CD8-positive, alpha-beta memory T cell (primary cell): ENCODE measurements at regions not wholly inside any gene's neighbourhood (a gene's known extent, or its start where the extent isn't known, plus 50 kb on each side); places are given as distances from the start of the nearest gene placed in this dataset.
"Not testable (repeated sequence)": the region's sequence is repeated elsewhere in the genome, so short reads cannot be mapped to it uniquely, and the experiment has no call there.

ENCODE experiments used
- CTCF ChIA-PET: fragments of 350-600 bp; sonication (Branson Sonifier 250); formaldehyde crosslinking; loops from one replicate; lab custom pipeline; 2021; ENCODE audit warnings: antibody characterized with exemption; lab: Charles Lee
- POLR2A ChIA-PET: fragments of 350-600 bp; sonication (Branson Sonifier 250); formaldehyde crosslinking; loops from one replicate; lab custom pipeline; 2021; ENCODE audit warnings: antibody characterized with exemption; lab: Charles Lee
- DNase-seq, 5 donors: peaks; one replicate each; pipeline versions ENCODE4 v3.0.0 to v3.0.0-alpha.2; 2020 to 2022; ENCODE audit warnings: mixed read lengths in 1 of 5
- H3K27ac ChIP-seq: one replicate; pipeline ENCODE4 v1.7.0; 2013; ENCODE audit warnings: low read depth, mild to moderate bottlenecking, low read length, moderate library complexity
- H3K27me3 ChIP-seq: 2 replicates; pipeline ENCODE4 v1.7.0; 2013; ENCODE audit warnings: low read length, mild to moderate bottlenecking; ENCODE audit not compliant: insufficient read depth, poor library complexity, severe bottlenecking
- H3K36me3 ChIP-seq: 2 replicates; pipeline ENCODE4 v1.7.0; 2013; ENCODE audit warnings: mild to moderate bottlenecking, low read length, moderate library complexity; ENCODE audit not compliant: insufficient read depth
- H3K4me1 ChIP-seq: 2 replicates; pipeline ENCODE4 v1.7.0; 2013; ENCODE audit warnings: mild to moderate bottlenecking, low read length, moderate library complexity; ENCODE audit not compliant: insufficient read depth
- H3K4me3 ChIP-seq: 2 replicates; pipeline ENCODE4 v1.7.0; 2013; ENCODE audit warnings: mild to moderate bottlenecking, low read length
- H3K9me3 ChIP-seq: 2 replicates; pipeline ENCODE4 v1.7.0; 2013; ENCODE audit warnings: mild to moderate bottlenecking, low read length
- H3K27ac Mint-ChIP-seq, 8 donors: one replicate each; pipeline ENCODE4 v1.8.0; 2020 to 2021; ENCODE audit warnings: mixed read lengths in 8 of 8, mild to moderate bottlenecking in 6 of 8, inconsistent platforms in 3 of 8, moderate library complexity in 3 of 8
- H3K27me3 Mint-ChIP-seq, 2 donors: one replicate each; pipeline ENCODE4 v1.8.0; 2020 to 2021; ENCODE audit warnings: mixed read lengths in 2 of 2, mild to moderate bottlenecking in 1 of 2, moderate library complexity in 1 of 2
- H3K36me3 Mint-ChIP-seq, 3 donors: one replicate each; pipeline ENCODE4 v1.8.0; 2020 to 2021; ENCODE audit warnings: mixed read lengths in 3 of 3, inconsistent platforms in 1 of 3, mild to moderate bottlenecking in 1 of 3
- H3K4me1 Mint-ChIP-seq, 3 donors: one replicate each; pipeline ENCODE4 v1.8.0; 2020 to 2021; ENCODE audit warnings: mixed read lengths in 3 of 3, inconsistent platforms in 1 of 3, mild to moderate bottlenecking in 1 of 3
- H3K4me3 Mint-ChIP-seq, 7 donors: one replicate each; pipeline ENCODE4 v1.8.0; 2020 to 2021; ENCODE audit warnings: mixed read lengths in 7 of 7, mild to moderate bottlenecking in 6 of 7, moderate library complexity in 4 of 7, inconsistent platforms in 2 of 7
- H3K9me3 Mint-ChIP-seq, 5 donors: one replicate each; pipeline ENCODE4 v1.8.0; 2020 to 2022; ENCODE audit warnings: mixed read lengths in 5 of 5, mild to moderate bottlenecking in 3 of 5, moderate library complexity in 2 of 5, inconsistent platforms in 1 of 5

- CTCF ChIA-PET = no interaction called here
- DNase-seq = no peak
- no peaks in the 10 kb centered on the region for H3K27me3 ChIP-seq
- no peak overlapping the region for H3K4me3 Mint-ChIP-seq
- POLR2A ChIA-PET = no interaction called here
- H3K27me3 Mint-ChIP-seq = no peaks in the 10 kb centered on the region
- H3K9me3 ChIP-seq = no peaks in the 10 kb centered on the region
- no peak overlapping the region for H3K4me3 ChIP-seq
- peaks cover 2 to 51% (median 6%) of the 10 kb centered on the region in 5 donors for H3K9me3 Mint-ChIP-seq
- H3K4me1 Mint-ChIP-seq = no peaks in the 10 kb centered on the region
- H3K36me3 Mint-ChIP-seq = peaks cover 0 to 1% (median 0%) of the 10 kb centered on the region in 3 donors
- H3K27ac Mint-ChIP-seq = no peak overlapping the region
- H3K27ac ChIP-seq = no peak overlapping the region
- H3K36me3 ChIP-seq = no peaks in the 10 kb centered on the region
- H3K4me1 ChIP-seq = no peaks in the 10 kb centered on the region
Observed at GRCh38 chr2:83113953-83114352, 1345.1 kb downstream of the SUCLG1 start.

- peaks cover 0 to 1% (median 0%) of the 10 kb centered on the region in 3 donors for H3K36me3 Mint-ChIP-seq
- no peaks in the 10 kb centered on the region for H3K4me1 Mint-ChIP-seq
- Histone ChIP-seq H3K36me3 (no peaks in the 10 kb centered on the region), H3K27me3 (no peaks in the 10 kb centered on the region), H3K9me3 (no peaks in the 10 kb centered on the region), H3K4me3 (no peak overlapping the region), H3K27ac (no peak overlapping the region), H3K4me1 (no peaks in the 10 kb centered on the region)
- no peak overlapping the region for H3K27ac Mint-ChIP-seq
- H3K4me3 Mint-ChIP-seq = no peak overlapping the region
- H3K27me3 Mint-ChIP-seq = no peaks in the 10 kb centered on the region
- CTCF ChIA-PET = no interaction called here
- H3K9me3 Mint-ChIP-seq = peaks cover 2 to 57% (median 6%) of the 10 kb centered on the region in 5 donors
- DNase-seq = no peak
- POLR2A ChIA-PET = no interaction called here
Observed at GRCh38 chr2:83112858-83113257, 1346.2 kb downstream of the SUCLG1 start.

- H3K36me3 Mint-ChIP-seq = peaks cover 0 to 1% (median 0%) of the 10 kb centered on the region in 3 donors
- H3K27ac Mint-ChIP-seq = no peak overlapping the region
- H3K4me1 Mint-ChIP-seq = no peaks in the 10 kb centered on the region
- Histone ChIP-seq H3K36me3 (no peaks in the 10 kb centered on the region), H3K4me1 (no peaks in the 10 kb centered on the region), H3K4me3 (no peak overlapping the region), H3K27me3 (no peaks in the 10 kb centered on the region), H3K27ac (no peak overlapping the region), H3K9me3 (no peaks in the 10 kb centered on the region)
- POLR2A ChIA-PET = no interaction called here
- CTCF ChIA-PET = no interaction called here
- DNase-seq = no peak
- no peaks in the 10 kb centered on the region for H3K27me3 Mint-ChIP-seq
- no peak overlapping the region for H3K4me3 Mint-ChIP-seq
- H3K9me3 Mint-ChIP-seq = peaks cover 8 to 52% (median 9%) of the 10 kb centered on the region in 5 donors
Observed at GRCh38 chr2:83109284-83109683, 1349.8 kb downstream of the SUCLG1 start.

GRCh38 chr2:83106853-83107252 lies 1352.2 kb downstream of the SUCLG1 start:
- CTCF ChIA-PET = no interaction called here
- no peaks in the 10 kb centered on the region for H3K27me3 Mint-ChIP-seq
- H3K4me1 ChIP-seq = no peaks in the 10 kb centered on the region
- no peaks in the 10 kb centered on the region for H3K27me3 ChIP-seq
- no peak overlapping the region for H3K4me3 ChIP-seq
- H3K4me3 Mint-ChIP-seq = no peak overlapping the region
- H3K27ac Mint-ChIP-seq = no peak overlapping the region
- peaks cover 9 to 44% (median 16%) of the 10 kb centered on the region in 5 donors for H3K9me3 Mint-ChIP-seq
- H3K36me3 Mint-ChIP-seq = peaks cover 0 to 1% (median 0%) of the 10 kb centered on the region in 3 donors
- POLR2A ChIA-PET = no interaction called here
- H3K9me3 ChIP-seq = no peaks in the 10 kb centered on the region
- H3K36me3 ChIP-seq = no peaks in the 10 kb centered on the region
- H3K4me1 Mint-ChIP-seq = no peaks in the 10 kb centered on the region
- H3K27ac ChIP-seq = no peak overlapping the region
- no peak for DNase-seq

GRCh38 chr2:83104202-83104601 lies 1354.9 kb downstream of the SUCLG1 start:
- H3K27ac ChIP-seq = no peak overlapping the region
- ChIA-PET CTCF (no interaction called here), POLR2A (no interaction called here)
- H3K36me3 ChIP-seq = no peaks in the 10 kb centered on the region
- no peaks in the 10 kb centered on the region for H3K27me3 Mint-ChIP-seq
- H3K36me3 Mint-ChIP-seq = no peaks in the 10 kb centered on the region
- H3K4me1 Mint-ChIP-seq = no peaks in the 10 kb centered on the region
- peaks cover 7 to 32% (median 13%) of the 10 kb centered on the region in 5 donors for H3K9me3 Mint-ChIP-seq
- no peak overlapping the region for H3K4me3 Mint-ChIP-seq
- no peaks in the 10 kb centered on the region for H3K4me1 ChIP-seq
- H3K9me3 ChIP-seq = no peaks in the 10 kb centered on the region
- DNase-seq = no peak
- H3K4me3 ChIP-seq = no peak overlapping the region
- no peaks in the 10 kb centered on the region for H3K27me3 ChIP-seq
- no peak overlapping the region for H3K27ac Mint-ChIP-seq

GRCh38 chr2:83103613-83104012 lies 1355.5 kb downstream of the SUCLG1 start:
- no peak overlapping the region for H3K27ac ChIP-seq
- no peaks in the 10 kb centered on the region for H3K36me3 ChIP-seq
- CTCF ChIA-PET = no interaction called here
- peaks cover 7 to 30% (median 13%) of the 10 kb centered on the region in 5 donors for H3K9me3 Mint-ChIP-seq
- POLR2A ChIA-PET = no interaction called here
- no peaks in the 10 kb centered on the region for H3K4me1 Mint-ChIP-seq
- no peaks in the 10 kb centered on the region for H3K4me1 ChIP-seq
- H3K36me3 Mint-ChIP-seq = no peaks in the 10 kb centered on the region
- no peak overlapping the region for H3K27ac Mint-ChIP-seq
- DNase-seq = no peak
- H3K4me3 ChIP-seq = no peak overlapping the region
- H3K27me3 ChIP-seq = no peaks in the 10 kb centered on the region
- H3K4me3 Mint-ChIP-seq = no peak overlapping the region
- no peaks in the 10 kb centered on the region for H3K27me3 Mint-ChIP-seq
- H3K9me3 ChIP-seq = no peaks in the 10 kb centered on the region

- CTCF ChIA-PET, DNase-seq, H3K27ac Mint-ChIP-seq, POLR2A ChIA-PET, H3K36me3 Mint-ChIP-seq, H3K27me3 Mint-ChIP-seq, H3K4me3 Mint-ChIP-seq, H3K4me3 ChIP-seq, H3K36me3 ChIP-seq, H3K27me3 ChIP-seq, H3K4me1 Mint-ChIP-seq, H3K27ac ChIP-seq, H3K4me1 ChIP-seq, H3K9me3 ChIP-seq: not testable (repeated sequence)
- H3K9me3 Mint-ChIP-seq = peaks cover 0 to 17% (median 11%) of the 10 kb centered on the region in 5 donors
Observed at GRCh38 chr2:83089051-83089450, 1370.0 kb downstream of the SUCLG1 start.

- Mint-ChIP-seq H3K27me3 (no peaks in the 10 kb centered on the region), H3K36me3 (no peaks in the 10 kb centered on the region), H3K9me3 (peaks cover 0 to 20% (median 11%) of the 10 kb centered on the region in 5 donors), H3K27ac (no peak overlapping the region), H3K4me1 (no peaks in the 10 kb centered on the region), H3K4me3 (no peak overlapping the region)
- POLR2A ChIA-PET = no interaction called here
- Histone ChIP-seq H3K27ac (no peak overlapping the region), H3K9me3 (no peaks in the 10 kb centered on the region), H3K4me3 (no peak overlapping the region), H3K27me3 (no peaks in the 10 kb centered on the region), H3K36me3 (no peaks in the 10 kb centered on the region), H3K4me1 (no peaks in the 10 kb centered on the region)
- DNase-seq = no peak
- CTCF ChIA-PET = no interaction called here
Observed at GRCh38 chr2:83085869-83086268, 1373.2 kb downstream of the SUCLG1 start.
